ENCODE measurements at regions not wholly inside any gene's neighbourhood (a gene's known extent, or its start where the extent isn't known, plus 50 kb on each side); places are given as distances from the start of the nearest gene placed in this dataset.

DNA sequence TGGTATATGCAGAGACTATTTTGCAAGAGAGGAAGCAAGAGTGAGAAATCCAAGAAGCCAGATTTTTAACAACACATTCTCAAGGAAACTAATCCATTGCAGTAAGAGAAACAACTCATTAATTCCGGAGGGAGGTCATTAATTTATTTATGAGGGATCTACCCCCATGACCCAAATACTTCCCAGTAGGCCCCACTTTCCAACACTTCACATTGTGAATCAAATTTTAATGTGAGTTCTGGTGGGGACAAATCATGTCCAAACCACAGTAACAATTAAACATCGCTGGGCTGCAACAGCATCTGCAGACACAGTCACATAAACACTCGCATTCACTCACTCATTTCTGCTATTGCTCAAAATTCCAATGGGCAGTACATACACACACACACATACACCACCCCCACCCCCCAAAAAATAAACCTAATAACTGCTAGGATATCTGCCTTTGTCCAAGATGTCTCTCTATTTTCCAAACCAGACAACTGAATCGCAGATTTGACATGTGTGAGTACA lies 1483.7 kb downstream of the PCDH9 start:
- no peak overlapping the region for H3K4me2 ChIP-seq (ENCODE audit: low read length)
- H3K27me3 ChIP-seq (ENCODE audit: control insufficient read depth, insufficient read depth, low read length) = no peaks in the 10 kb centered on the region
- no peak overlapping the region for H3K4me3 ChIP-seq (ENCODE audit: low read length)
- no peaks in the 10 kb centered on the region for H3K9me3 ChIP-seq (replicated peaks; ENCODE audit: low read length)
- no peak overlapping the region for H3K9ac ChIP-seq (ENCODE audit: low read depth, low read length)
- no peaks in the 10 kb centered on the region for H3K4me1 ChIP-seq (ENCODE audit: control insufficient read depth, insufficient read depth, low read length)
- no peaks in the 10 kb centered on the region for H3K36me3 ChIP-seq (ENCODE audit: insufficient read depth, low read length)

DNA sequence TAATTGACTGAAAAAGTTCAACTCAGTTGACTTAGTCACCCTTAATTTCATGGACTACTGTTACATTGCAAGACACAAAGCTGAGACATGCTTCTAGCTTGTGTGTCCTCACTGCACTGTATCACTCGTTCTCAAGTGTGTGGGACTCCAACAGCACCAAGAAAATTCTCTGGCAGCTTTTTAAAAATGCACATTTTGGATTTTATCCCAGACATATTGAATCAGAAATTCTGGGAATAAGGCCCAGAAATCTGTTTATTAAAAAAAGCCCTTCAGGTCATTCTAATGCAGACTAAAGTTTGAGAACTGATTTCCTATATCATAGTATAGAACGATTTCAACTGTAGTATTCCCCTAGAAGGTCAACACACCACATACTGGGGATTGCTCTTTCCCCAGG lies 1485.3 kb downstream of the PCDH9 start:
- Histone ChIP-seq H3K4me2 (ENCODE audit: low read length) (no peak overlapping the region), H3K9ac (ENCODE audit: low read depth, low read length) (no peak overlapping the region), H3K9me3 (replicated peaks; ENCODE audit: low read length) (no peaks in the 10 kb centered on the region), H3K4me3 (ENCODE audit: low read length) (no peak overlapping the region), H3K4me1 (ENCODE audit: control insufficient read depth, insufficient read depth, low read length) (no peaks in the 10 kb centered on the region), H3K27me3 (ENCODE audit: control insufficient read depth, insufficient read depth, low read length) (no peaks in the 10 kb centered on the region), H3K36me3 (ENCODE audit: insufficient read depth, low read length) (no peaks in the 10 kb centered on the region)

DNA sequence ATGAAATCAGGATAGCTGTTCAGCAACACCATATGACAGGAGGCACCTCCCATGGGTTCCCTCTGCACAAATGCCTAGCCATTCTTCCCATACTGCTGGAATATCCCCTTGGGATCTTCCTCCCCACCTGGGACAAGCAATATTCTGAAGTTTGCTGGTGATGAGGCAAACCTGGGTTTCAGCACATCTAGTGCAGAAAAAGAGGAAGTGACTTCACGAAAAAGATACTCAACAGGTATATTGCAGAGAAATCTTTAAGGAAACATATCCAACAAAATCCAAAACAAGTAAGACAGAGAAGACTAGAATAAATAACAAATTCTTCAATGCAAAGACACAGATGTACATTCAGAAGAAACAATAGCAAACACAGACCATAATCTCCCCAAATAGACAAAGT lies 1497.0 kb downstream of the PCDH9 start:
- no peak overlapping the region for H3K4me2 ChIP-seq (ENCODE audit: low read length)
- no peaks in the 10 kb centered on the region for H3K9me3 ChIP-seq (replicated peaks; ENCODE audit: low read length)
- no peaks in the 10 kb centered on the region for H3K4me1 ChIP-seq (ENCODE audit: control insufficient read depth, insufficient read depth, low read length)
- no peaks in the 10 kb centered on the region for H3K27me3 ChIP-seq (ENCODE audit: control insufficient read depth, insufficient read depth, low read length)
- no peak overlapping the region for H3K9ac ChIP-seq (ENCODE audit: low read depth, low read length)
- no peaks in the 10 kb centered on the region for H3K36me3 ChIP-seq (ENCODE audit: insufficient read depth, low read length)
- no peak overlapping the region for H3K4me3 ChIP-seq (ENCODE audit: low read length)

DNA sequence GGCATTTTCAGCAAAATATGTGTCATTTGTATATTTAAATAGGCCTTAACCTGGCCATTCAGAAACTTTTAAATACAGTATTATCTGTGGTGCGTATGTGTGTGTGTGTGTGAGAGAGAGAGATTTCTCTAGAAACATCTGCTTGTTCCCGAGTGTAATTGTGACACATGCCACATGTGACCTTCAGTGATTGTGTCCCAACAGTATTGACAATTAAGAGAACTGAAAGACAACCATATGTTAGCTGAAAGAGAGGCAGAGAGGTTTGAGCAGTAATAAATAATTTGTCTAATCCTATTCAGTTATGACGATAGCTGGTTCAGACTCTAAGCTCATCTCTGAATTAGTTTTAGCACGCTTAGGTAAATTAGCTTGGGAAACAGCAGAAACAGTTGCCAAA lies 1503.1 kb downstream of the PCDH9 start:
- Histone ChIP-seq H3K4me2 (ENCODE audit: low read length) (no peak overlapping the region), H3K9ac (ENCODE audit: low read depth, low read length) (no peak overlapping the region), H3K9me3 (replicated peaks; ENCODE audit: low read length) (no peaks in the 10 kb centered on the region), H3K27me3 (ENCODE audit: control insufficient read depth, insufficient read depth, low read length) (no peaks in the 10 kb centered on the region), H3K4me3 (ENCODE audit: low read length) (no peak overlapping the region), H3K36me3 (ENCODE audit: insufficient read depth, low read length) (no peaks in the 10 kb centered on the region), H3K4me1 (ENCODE audit: control insufficient read depth, insufficient read depth, low read length) (peaks cover 5% of the 10 kb centered on the region)

DNA sequence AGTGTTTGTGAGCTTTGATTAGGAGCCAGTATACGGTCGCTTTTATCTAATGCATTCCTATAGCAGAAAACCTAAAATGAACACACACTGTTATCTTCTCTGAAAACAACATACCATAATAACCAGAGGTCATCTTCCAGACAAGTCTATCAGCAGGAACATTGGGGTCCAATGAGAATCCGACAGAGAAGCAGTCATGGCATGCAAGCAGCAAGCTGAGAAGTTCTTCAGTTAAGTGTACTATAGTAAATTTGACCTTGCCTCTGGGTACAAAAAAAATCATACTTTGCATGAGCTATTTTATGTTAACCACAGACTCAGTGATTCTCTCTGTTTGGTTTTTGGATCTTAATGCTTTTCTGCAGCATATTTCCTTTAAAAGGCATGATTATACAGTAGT lies 1505.1 kb downstream of the PCDH9 start:
- H3K9me3 ChIP-seq (replicated peaks; ENCODE audit: low read length) = no peaks in the 10 kb centered on the region
- H3K4me3 ChIP-seq (ENCODE audit: low read length) = no peak overlapping the region
- peaks cover 5% of the 10 kb centered on the region for H3K4me1 ChIP-seq (ENCODE audit: control insufficient read depth, insufficient read depth, low read length)
- no peak overlapping the region for H3K4me2 ChIP-seq (ENCODE audit: low read length)
- no peaks in the 10 kb centered on the region for H3K36me3 ChIP-seq (ENCODE audit: insufficient read depth, low read length)
- no peak overlapping the region for H3K9ac ChIP-seq (ENCODE audit: low read depth, low read length)
- H3K27me3 ChIP-seq (ENCODE audit: control insufficient read depth, insufficient read depth, low read length) = no peaks in the 10 kb centered on the region

DNA sequence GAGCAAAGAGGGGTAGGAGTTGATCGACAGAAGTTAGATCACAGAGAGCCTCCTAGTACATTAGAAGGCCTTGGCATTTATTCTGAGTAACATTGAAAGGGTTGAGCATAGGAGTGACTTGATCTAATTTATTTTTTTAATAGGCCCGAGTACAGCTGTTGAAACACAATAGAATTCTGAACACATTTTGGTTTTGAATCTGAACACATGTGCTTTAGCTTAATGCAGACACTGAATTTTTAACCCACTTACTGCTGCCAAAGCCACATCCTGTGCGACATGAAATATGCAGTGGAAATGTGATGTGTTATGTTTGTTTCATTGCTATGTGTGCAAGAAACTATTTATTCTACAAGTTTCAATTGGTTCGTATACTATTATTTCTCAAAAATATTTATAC lies 1505.9 kb downstream of the PCDH9 start:
- H3K4me2 ChIP-seq (ENCODE audit: low read length) = no peak overlapping the region
- no peaks in the 10 kb centered on the region for H3K9me3 ChIP-seq (replicated peaks; ENCODE audit: low read length)
- no peaks in the 10 kb centered on the region for H3K36me3 ChIP-seq (ENCODE audit: insufficient read depth, low read length)
- H3K4me1 ChIP-seq (ENCODE audit: control insufficient read depth, insufficient read depth, low read length) = peaks cover 5% of the 10 kb centered on the region
- H3K27me3 ChIP-seq (ENCODE audit: control insufficient read depth, insufficient read depth, low read length) = no peaks in the 10 kb centered on the region
- H3K4me3 ChIP-seq (ENCODE audit: low read length) = no peak overlapping the region
- no peak overlapping the region for H3K9ac ChIP-seq (ENCODE audit: low read depth, low read length)

DNA sequence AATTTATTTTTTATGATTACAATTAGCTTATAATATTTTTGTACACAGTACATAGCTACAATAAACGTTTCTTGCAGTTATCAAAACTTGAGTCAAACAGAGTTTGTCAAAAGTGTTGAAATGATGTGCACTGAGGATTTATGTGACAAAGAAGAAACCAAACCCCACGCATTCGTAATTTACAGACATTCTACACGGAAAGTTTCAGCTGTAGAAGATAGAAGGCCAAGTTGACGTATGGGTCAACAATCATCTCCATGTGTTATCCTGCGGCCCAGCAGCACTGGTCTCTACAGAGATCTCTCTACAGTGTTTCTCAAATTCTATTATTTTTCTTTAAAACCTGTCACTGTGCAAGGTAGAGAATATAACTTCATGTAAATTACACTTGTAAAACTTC lies 1507.6 kb downstream of the PCDH9 start:
- Histone ChIP-seq H3K9me3 (replicated peaks; ENCODE audit: low read length) (no peaks in the 10 kb centered on the region), H3K4me3 (ENCODE audit: low read length) (no peak overlapping the region), H3K9ac (ENCODE audit: low read depth, low read length) (no peak overlapping the region), H3K36me3 (ENCODE audit: insufficient read depth, low read length) (no peaks in the 10 kb centered on the region), H3K27me3 (ENCODE audit: control insufficient read depth, insufficient read depth, low read length) (no peaks in the 10 kb centered on the region), H3K4me1 (ENCODE audit: control insufficient read depth, insufficient read depth, low read length) (peaks cover 5% of the 10 kb centered on the region), H3K4me2 (ENCODE audit: low read length) (no peak overlapping the region)

DNA sequence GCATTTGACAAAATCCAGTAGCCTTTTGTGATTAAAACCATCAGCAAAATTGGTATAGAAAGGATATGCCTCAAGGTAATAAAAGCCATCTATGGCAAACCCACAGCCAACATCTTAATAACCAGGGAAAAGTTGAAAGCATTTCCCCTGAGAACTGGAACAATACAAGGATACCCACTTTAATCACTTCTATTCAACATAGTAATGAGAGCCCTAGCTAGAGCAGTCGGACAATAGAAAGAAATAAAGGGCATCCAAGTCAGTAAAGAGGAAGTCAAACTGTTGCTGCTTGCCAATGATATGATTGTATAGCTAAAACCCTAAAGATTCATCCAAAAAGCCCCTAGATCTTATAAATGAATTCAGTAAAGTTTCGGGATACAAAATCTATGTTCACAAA lies 1510.3 kb downstream of the PCDH9 start:
- no peaks in the 10 kb centered on the region for H3K9me3 ChIP-seq (replicated peaks; ENCODE audit: low read length)
- H3K36me3 ChIP-seq (ENCODE audit: insufficient read depth, low read length) = no peaks in the 10 kb centered on the region
- no peaks in the 10 kb centered on the region for H3K27me3 ChIP-seq (ENCODE audit: control insufficient read depth, insufficient read depth, low read length)
- H3K4me2 ChIP-seq (ENCODE audit: low read length) = no peak overlapping the region
- H3K4me1 ChIP-seq (ENCODE audit: control insufficient read depth, insufficient read depth, low read length) = peaks cover 5% of the 10 kb centered on the region
- no peak overlapping the region for H3K4me3 ChIP-seq (ENCODE audit: low read length)
- H3K9ac ChIP-seq (ENCODE audit: low read depth, low read length) = no peak overlapping the region

DNA sequence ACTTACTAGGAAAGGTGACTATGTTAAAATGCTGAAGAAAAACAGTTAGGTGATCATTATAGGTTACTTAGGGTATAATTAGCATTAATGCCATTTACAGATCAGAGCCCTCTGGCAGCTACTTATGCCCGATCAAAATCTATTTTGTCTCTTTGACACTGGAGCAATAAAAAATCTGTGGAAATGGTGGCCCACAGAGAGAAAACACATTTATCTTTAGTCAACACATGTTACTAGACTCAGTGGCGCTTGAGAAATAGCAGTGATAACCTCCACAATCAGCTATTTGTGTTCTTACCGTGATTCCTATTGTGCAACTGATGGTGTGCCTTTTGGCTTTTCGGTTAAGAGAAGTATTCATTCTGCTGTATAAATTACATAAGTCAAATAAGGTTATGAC lies 1519.6 kb downstream of the PCDH9 start:
- Histone ChIP-seq H3K4me2 (ENCODE audit: low read length) (no peak overlapping the region), H3K27me3 (ENCODE audit: control insufficient read depth, insufficient read depth, low read length) (no peaks in the 10 kb centered on the region), H3K4me1 (ENCODE audit: control insufficient read depth, insufficient read depth, low read length) (no peaks in the 10 kb centered on the region)

DNA sequence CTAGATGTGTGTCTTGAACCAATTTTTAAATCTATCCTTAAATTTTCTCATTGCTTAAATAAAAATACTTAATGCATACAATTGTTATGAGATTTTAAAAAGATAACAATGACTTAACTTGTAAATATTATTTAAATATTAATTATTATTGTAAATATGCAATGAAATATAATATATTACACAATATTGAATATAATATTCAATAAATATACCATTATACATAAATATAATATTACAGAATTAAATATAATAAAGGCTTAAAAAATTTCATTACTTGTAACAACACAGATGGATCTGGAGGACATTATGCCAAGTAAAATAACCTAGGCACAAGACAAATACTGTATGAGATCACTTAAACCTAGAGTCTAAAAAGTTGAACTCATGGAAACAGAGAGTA lies 1532.3 kb downstream of the PCDH9 start:
- Histone ChIP-seq H3K36me3 (ENCODE audit: insufficient read depth, low read length) (no peaks in the 10 kb centered on the region), H3K9me3 (replicated peaks; ENCODE audit: low read length) (no peaks in the 10 kb centered on the region), H3K4me1 (ENCODE audit: control insufficient read depth, insufficient read depth, low read length) (no peaks in the 10 kb centered on the region), H3K9ac (ENCODE audit: low read depth, low read length) (no peak overlapping the region), H3K4me2 (ENCODE audit: low read length) (no peak overlapping the region), H3K4me3 (ENCODE audit: low read length) (no peak overlapping the region), H3K27me3 (ENCODE audit: control insufficient read depth, insufficient read depth, low read length) (no peaks in the 10 kb centered on the region)

More for the DNA sequence above, 1519.6 kb downstream of the PCDH9 start:
- no peaks in the 10 kb centered on the region for H3K36me3 ChIP-seq (ENCODE audit: insufficient read depth, low read length)
- H3K9me3 ChIP-seq (replicated peaks; ENCODE audit: low read length) = no peaks in the 10 kb centered on the region
- H3K9ac ChIP-seq (ENCODE audit: low read depth, low read length) = no peak overlapping the region
- no peak overlapping the region for H3K4me3 ChIP-seq (ENCODE audit: low read length)

DNA sequence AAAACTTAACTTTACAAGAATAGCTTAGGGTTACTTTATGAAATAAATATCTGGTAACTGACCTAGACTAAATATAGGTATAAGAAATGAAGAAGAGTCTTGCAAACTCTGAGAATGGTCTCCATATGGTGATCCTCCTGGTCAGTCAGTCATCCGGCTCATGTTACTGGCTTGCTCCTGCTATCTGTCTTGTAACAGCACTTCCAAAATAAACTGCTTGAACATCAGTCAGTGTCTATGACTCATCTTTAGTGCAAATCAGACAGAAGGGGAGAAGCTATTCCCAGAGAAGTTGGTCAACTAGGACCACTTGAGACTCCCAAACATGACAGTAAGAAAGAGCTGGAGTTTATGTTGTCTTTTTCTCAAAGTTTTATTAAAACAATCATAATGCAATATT lies 1550.9 kb downstream of the PCDH9 start:
- H3K4me2 ChIP-seq (ENCODE audit: low read length) = no peak overlapping the region
- H3K4me1 ChIP-seq (ENCODE audit: control insufficient read depth, insufficient read depth, low read length) = no peaks in the 10 kb centered on the region
- no peaks in the 10 kb centered on the region for H3K27me3 ChIP-seq (ENCODE audit: control insufficient read depth, insufficient read depth, low read length)
- H3K4me3 ChIP-seq (ENCODE audit: low read length) = no peak overlapping the region
- no peaks in the 10 kb centered on the region for H3K9me3 ChIP-seq (replicated peaks; ENCODE audit: low read length)
- no peaks in the 10 kb centered on the region for H3K36me3 ChIP-seq (ENCODE audit: insufficient read depth, low read length)
- H3K9ac ChIP-seq (ENCODE audit: low read depth, low read length) = no peak overlapping the region

DNA sequence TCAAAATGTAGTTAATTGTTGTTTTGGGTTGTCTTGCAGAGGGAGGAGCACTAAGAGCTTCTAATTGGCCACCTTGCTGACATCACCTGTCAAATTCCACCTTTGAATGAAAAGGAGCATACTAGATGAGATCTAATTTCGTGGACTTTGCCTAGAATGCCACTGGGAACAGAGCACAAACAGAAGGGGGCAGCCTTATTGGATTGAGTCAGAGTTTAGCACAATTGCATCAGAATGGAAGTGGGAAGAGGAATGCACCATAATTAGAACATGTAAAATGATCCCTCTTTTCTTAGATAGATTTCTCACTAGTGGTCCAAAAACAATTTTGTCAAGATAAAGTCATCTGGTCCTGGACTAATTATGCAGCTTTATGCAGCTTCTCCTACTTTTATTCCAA lies 1552.2 kb downstream of the PCDH9 start:
- Histone ChIP-seq H3K27me3 (ENCODE audit: control insufficient read depth, insufficient read depth, low read length) (no peaks in the 10 kb centered on the region), H3K9me3 (replicated peaks; ENCODE audit: low read length) (no peaks in the 10 kb centered on the region), H3K4me3 (ENCODE audit: low read length) (no peak overlapping the region), H3K4me2 (ENCODE audit: low read length) (no peak overlapping the region), H3K36me3 (ENCODE audit: insufficient read depth, low read length) (no peaks in the 10 kb centered on the region), H3K4me1 (ENCODE audit: control insufficient read depth, insufficient read depth, low read length) (no peaks in the 10 kb centered on the region), H3K9ac (ENCODE audit: low read depth, low read length) (no peak overlapping the region)

All from skeletal muscle satellite cell (primary cell).